ENCODE measurements at regions not wholly inside any gene's neighbourhood (a gene's known extent, or its start where the extent isn't known, plus 50 kb on each side); places are given as distances from the start of the nearest gene placed in this dataset.

GRCh38 chr2:129422028-129422427 lies 557.4 kb upstream of the RAB6C start:
- TF ChIP-seq CTCF (IDR thresholded peaks at IDR 0.05) = no peak
- TF ChIP-seq POLR2A (IDR thresholded peaks at IDR 0.05) = no peak

All from right lobe of liver (tissue), 4 donors.